Fibroblast of the aortic adventitia (primary cell): ENCODE measurements at regions not wholly inside any gene's neighbourhood (a gene's known extent, or its start where the extent isn't known, plus 50 kb on each side); places are given as distances from the start of the nearest gene placed in this dataset.

Source experiments
- DNase-seq: peaks from one replicate; pipeline ENCODE4 v3.0.0-alpha.2; 2010; ENCODE audit warnings: low read depth
- H3K4me3 ChIP-seq: 2 replicates; pipeline ENCODE4 v1.5.1; 2011; ENCODE audit warnings: low read depth, mild to moderate bottlenecking, control low read depth, low read length, moderate library complexity
- CTCF ChIP-seq: IDR thresholded peaks from 2 replicates; pipeline ENCODE4 v1.5.1; 2011; ENCODE audit warnings: mild to moderate bottlenecking, low read length, control low read depth, inconsistent platforms; ENCODE audit not compliant: insufficient read depth

GRCh38 chr3:110184536-110184935, 847.2 kb upstream of the DPPA4 start:
- H3K4me3 ChIP-seq, result no peak overlapping the region
- TF ChIP-seq CTCF, result no peak
- peak; percentile 26 for DNase-seq

- DNase-seq, result peak; percentile 45
- TF ChIP-seq CTCF, result no peak
- no peak overlapping the region for H3K4me3 ChIP-seq
Measured at GRCh38 chr3:110193074-110193473, 855.7 kb upstream of the DPPA4 start.

GRCh38 chr3:110198717-110199587, 861.6 kb upstream of the DPPA4 start:
- H3K4me3 ChIP-seq, result no peak overlapping the region
- TF ChIP-seq CTCF, result no peak
- DNase-seq, result peak; percentile 2

- H3K4me3 ChIP-seq, result no peak overlapping the region
- DNase-seq, result no peak
- no peak for TF ChIP-seq CTCF
Measured at GRCh38 chr3:110199588-110199943, 862.2 kb upstream of the DPPA4 start.

GRCh38 chr3:110210086-110210660, 861.4 kb upstream of the NECTIN3 start:
- no peak overlapping the region for H3K4me3 ChIP-seq
- no peak for TF ChIP-seq CTCF
- DNase-seq, result no peak

GRCh38 chr3:110226645-110227044, 845.0 kb upstream of the NECTIN3 start:
- no peak overlapping the region for H3K4me3 ChIP-seq
- no peak for TF ChIP-seq CTCF
- no peak for DNase-seq
